OCI-LY7 (cell line): ENCODE measurements at regions not wholly inside any gene's neighbourhood (a gene's known extent, or its start where the extent isn't known, plus 50 kb on each side); places are given as distances from the start of the nearest gene placed in this dataset.

Source experiments
- BruUV-seq: library from RNA; stranded (reverse); fragments of 400-500 nt; replicated peaks from 2 replicates; lab custom pipeline; 2021; lab: Mats Ljungman, UMichigan
- CTCF ChIA-PET: fragments of 300-600 bp; sonication (Branson Sonifier 250); formaldehyde crosslinking; loops from one replicate; lab custom pipeline; 2022; ENCODE audit warnings: antibody characterized with exemption; ENCODE audit not compliant: unreplicated experiment; lab: Charles Lee
- POLR2A ChIA-PET: fragments of 300-600 bp; sonication (Branson Sonifier 250); formaldehyde crosslinking; loops from one replicate; lab custom pipeline; 2022; ENCODE audit warnings: antibody characterized with exemption; lab: Charles Lee
- DNase-seq: peaks from one replicate; pipeline ENCODE4 v3.0.0-alpha.2; 2015; ENCODE audit warnings: low spot score
- H2AFZ ChIP-seq: fragments of 200-600 bp; sonication (generic), shearing (Covaris generic); 2 replicates; pipeline ENCODE4 v1.6.1; 2014; ENCODE audit warnings: mild to moderate bottlenecking, antibody characterized with exemption, low read length, moderate library complexity
- H3K27ac ChIP-seq: fragments of 200-600 bp; sonication (generic); 2 replicates; pipeline ENCODE4 v1.5.1; 2014; ENCODE audit warnings: mixed run types, low read depth, mild to moderate bottlenecking, moderate library complexity, low read length, inconsistent platforms; ENCODE audit not compliant: poor library complexity, severe bottlenecking
- H3K36me3 ChIP-seq: fragments of 200-600 bp; sonication (generic); 2 replicates; pipeline ENCODE4 v1.6.1; 2014; ENCODE audit warnings: mild to moderate bottlenecking, antibody characterized with exemption, low read length, moderate library complexity, mixed read lengths; ENCODE audit not compliant: insufficient read depth
- H3K4me1 ChIP-seq: fragments of 200-600 bp; sonication (generic); 2 replicates; pipeline ENCODE4 v1.5.1; 2014; ENCODE audit warnings: mild to moderate bottlenecking, low read length; ENCODE audit not compliant: insufficient read depth, poor library complexity, severe bottlenecking
- H3K4me2 ChIP-seq: fragments of 200-600 bp; sonication (generic); 2 replicates; pipeline ENCODE4 v1.6.1; 2014; ENCODE audit warnings: mild to moderate bottlenecking, low read length
- H3K4me3 ChIP-seq: fragments of 200-600 bp; sonication (generic); 2 replicates; pipeline ENCODE4 v1.5.1; 2014; ENCODE audit warnings: mild to moderate bottlenecking, low read depth, low read length; ENCODE audit not compliant: poor library complexity, severe bottlenecking
- H3K79me2 ChIP-seq: fragments of 200-600 bp; sonication (generic); 2 replicates; pipeline ENCODE4 v1.6.1; 2016; ENCODE audit warnings: low read depth, mild to moderate bottlenecking, low read length, moderate library complexity, mixed read lengths; ENCODE audit not compliant: insufficient read depth
- H3K9me2 ChIP-seq: fragments of 200-600 bp; sonication (generic); 2 replicates; pipeline ENCODE4 v1.6.1; 2016; ENCODE audit warnings: mild to moderate bottlenecking, low read length, mixed read lengths; ENCODE audit not compliant: insufficient read depth
- H3K9me3 ChIP-seq: fragments of 200-600 bp; sonication (generic); 2 replicates; pipeline ENCODE4 v1.6.1; 2014; ENCODE audit warnings: mild to moderate bottlenecking, mixed run types, low read length, mixed read lengths
- H4K20me1 ChIP-seq: fragments of 200-600 bp; sonication (generic); 2 replicates; pipeline ENCODE4 v1.6.1; 2014; ENCODE audit warnings: mild to moderate bottlenecking, antibody characterized with exemption, low read length, moderate library complexity, mixed read lengths; ENCODE audit not compliant: insufficient read depth
- EZH2phosphoT487 ChIP-seq: fragments of 200-600 bp; sonication (generic); IDR thresholded peaks from 2 replicates; pipeline ENCODE4 v1.6.1; 2018; ENCODE audit warnings: low read depth, borderline replicate concordance, mild to moderate bottlenecking, mixed run types, antibody characterized with exemption, low read length, moderate library complexity, mixed read lengths
- intact Hi-C: fragments of 100-400 bp; cut with micrococcal nuclease; formaldehyde crosslinking; loops from one replicate; pipeline ENCODE4 v1.10.0; 2022; ENCODE audit not compliant: unreplicated experiment
- TF ChIP-seq, protein P1 (sequence below): fragments of 200-600 bp; sonication (generic); conservative IDR thresholded peaks from 2 replicates; pipeline ENCODE4 v1.5.1; 2014; ENCODE audit warnings: mild to moderate bottlenecking, antibody characterized with exemption, low read length, moderate library complexity, mixed read lengths

- Histone ChIP-seq H3K4me2 (no peak overlapping the region), H4K20me1 (no peaks in the 10 kb centered on the region), H3K9me2 (no peaks in the 10 kb centered on the region), H2AFZ (no peak overlapping the region), H3K36me3 (no peaks in the 10 kb centered on the region), H3K9me3 (no peaks in the 10 kb centered on the region), H3K4me1 (peaks cover 34% of the 10 kb centered on the region), H3K27ac (no peak overlapping the region), H3K79me2 (no peaks in the 10 kb centered on the region), H3K4me3 (no peak overlapping the region)
- TF ChIP-seq, protein P1, sequence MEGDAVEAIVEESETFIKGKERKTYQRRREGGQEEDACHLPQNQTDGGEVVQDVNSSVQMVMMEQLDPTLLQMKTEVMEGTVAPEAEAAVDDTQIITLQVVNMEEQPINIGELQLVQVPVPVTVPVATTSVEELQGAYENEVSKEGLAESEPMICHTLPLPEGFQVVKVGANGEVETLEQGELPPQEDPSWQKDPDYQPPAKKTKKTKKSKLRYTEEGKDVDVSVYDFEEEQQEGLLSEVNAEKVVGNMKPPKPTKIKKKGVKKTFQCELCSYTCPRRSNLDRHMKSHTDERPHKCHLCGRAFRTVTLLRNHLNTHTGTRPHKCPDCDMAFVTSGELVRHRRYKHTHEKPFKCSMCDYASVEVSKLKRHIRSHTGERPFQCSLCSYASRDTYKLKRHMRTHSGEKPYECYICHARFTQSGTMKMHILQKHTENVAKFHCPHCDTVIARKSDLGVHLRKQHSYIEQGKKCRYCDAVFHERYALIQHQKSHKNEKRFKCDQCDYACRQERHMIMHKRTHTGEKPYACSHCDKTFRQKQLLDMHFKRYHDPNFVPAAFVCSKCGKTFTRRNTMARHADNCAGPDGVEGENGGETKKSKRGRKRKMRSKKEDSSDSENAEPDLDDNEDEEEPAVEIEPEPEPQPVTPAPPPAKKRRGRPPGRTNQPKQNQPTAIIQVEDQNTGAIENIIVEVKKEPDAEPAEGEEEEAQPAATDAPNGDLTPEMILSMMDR, result no peak
- no peak for TF ChIP-seq EZH2phosphoT487
- no peak for DNase-seq
- intact Hi-C loops, result no loop called here
- POLR2A ChIA-PET, result interaction anchor here (0.5 to 1.8 kb wide), 4 partner anchors 19 to 37 kb away, joined by 3 to 5 read pairs (median 4); no protein-coding TSS in a partner anchor
- CTCF ChIA-PET, result no interaction called here
- BruUV-seq, result no TSS peak
These were observed 151.4 kb downstream of the KLF13 start for GRCh38 chr15:31477851-31478701.

GRCh38 chr15:31478702-31479221 is 152.1 kb downstream of the KLF13 start:
- Histone ChIP-seq H3K27ac (no peak overlapping the region), H3K36me3 (no peaks in the 10 kb centered on the region), H3K4me1 (peaks cover 27% of the 10 kb centered on the region), H3K4me2 (no peak overlapping the region), H3K9me3 (no peaks in the 10 kb centered on the region), H2AFZ (no peak overlapping the region), H3K9me2 (no peaks in the 10 kb centered on the region), H3K4me3 (no peak overlapping the region), H3K79me2 (no peaks in the 10 kb centered on the region), H4K20me1 (no peaks in the 10 kb centered on the region)
- no peak for DNase-seq
- CTCF ChIA-PET, result no interaction called here
- intact Hi-C loops, result no loop called here
- TF ChIP-seq, protein P1, result no peak
- no peak for TF ChIP-seq EZH2phosphoT487
- BruUV-seq, result no TSS peak
- POLR2A ChIA-PET, result interaction anchor here (0.6 to 1.8 kb wide), 2 partner anchors 20 to 36 kb away, joined by 4 to 5 read pairs; no protein-coding TSS in a partner anchor
